Esophagus squamous epithelium (tissue), 4 donors: ENCODE measurements at regions not wholly inside any gene's neighbourhood (a gene's known extent, or its start where the extent isn't known, plus 50 kb on each side); places are given as distances from the start of the nearest gene placed in this dataset.

Source experiments
- POLR2A ChIP-seq, 4 donors: fragments of 450-650 bp; IDR thresholded peaks; one replicate each; pipeline ENCODE4 v1.6.1; 2017; ENCODE audit warnings: antibody characterized with exemption in 4 of 4, mild to moderate bottlenecking in 4 of 4, moderate library complexity in 3 of 4
- TF ChIP-seq, protein P1 (sequence below), 6 experiments: fragments of 450-650 bp in 4 of 6; fragments of 200-600 bp in 2 of 6; sonication (generic) in 2 of 6; IDR thresholded peaks; one replicate each; pipeline ENCODE4 v1.5.1; 2016 to 2019; ENCODE audit warnings: antibody characterized with exemption in 6 of 6, mild to moderate bottlenecking in 4 of 6, moderate library complexity in 4 of 6

DNA sequence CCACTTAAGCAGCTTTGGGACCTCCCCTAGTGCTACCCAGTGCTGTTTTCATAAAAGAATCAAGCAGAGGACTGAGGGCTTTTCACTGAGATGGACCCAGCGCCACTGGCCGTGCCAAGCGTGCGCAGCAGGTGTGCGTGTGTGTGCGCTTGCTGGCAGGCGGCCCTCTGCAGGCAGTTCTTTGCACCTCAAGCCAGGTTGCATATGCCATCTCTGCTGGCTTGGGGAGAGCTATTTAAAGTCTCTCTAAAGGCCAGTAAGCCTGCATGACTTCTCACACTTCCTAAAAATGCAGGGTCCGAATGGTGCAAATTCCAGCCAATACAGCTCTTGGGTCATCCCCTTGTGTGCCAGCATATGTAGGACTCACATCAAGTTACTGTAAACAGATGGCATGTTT is 255.5 kb downstream of the RNF152 start:
- no peak for TF ChIP-seq POLR2A (IDR thresholded peaks at IDR 0.05)
- TF ChIP-seq, protein P1, sequence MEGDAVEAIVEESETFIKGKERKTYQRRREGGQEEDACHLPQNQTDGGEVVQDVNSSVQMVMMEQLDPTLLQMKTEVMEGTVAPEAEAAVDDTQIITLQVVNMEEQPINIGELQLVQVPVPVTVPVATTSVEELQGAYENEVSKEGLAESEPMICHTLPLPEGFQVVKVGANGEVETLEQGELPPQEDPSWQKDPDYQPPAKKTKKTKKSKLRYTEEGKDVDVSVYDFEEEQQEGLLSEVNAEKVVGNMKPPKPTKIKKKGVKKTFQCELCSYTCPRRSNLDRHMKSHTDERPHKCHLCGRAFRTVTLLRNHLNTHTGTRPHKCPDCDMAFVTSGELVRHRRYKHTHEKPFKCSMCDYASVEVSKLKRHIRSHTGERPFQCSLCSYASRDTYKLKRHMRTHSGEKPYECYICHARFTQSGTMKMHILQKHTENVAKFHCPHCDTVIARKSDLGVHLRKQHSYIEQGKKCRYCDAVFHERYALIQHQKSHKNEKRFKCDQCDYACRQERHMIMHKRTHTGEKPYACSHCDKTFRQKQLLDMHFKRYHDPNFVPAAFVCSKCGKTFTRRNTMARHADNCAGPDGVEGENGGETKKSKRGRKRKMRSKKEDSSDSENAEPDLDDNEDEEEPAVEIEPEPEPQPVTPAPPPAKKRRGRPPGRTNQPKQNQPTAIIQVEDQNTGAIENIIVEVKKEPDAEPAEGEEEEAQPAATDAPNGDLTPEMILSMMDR (IDR thresholded peaks at IDR 0.05) = no peak
